ENCODE measurements at regions not wholly inside any gene's neighbourhood (a gene's known extent, or its start where the extent isn't known, plus 50 kb on each side); places are given as distances from the start of the nearest gene placed in this dataset.

DNA sequence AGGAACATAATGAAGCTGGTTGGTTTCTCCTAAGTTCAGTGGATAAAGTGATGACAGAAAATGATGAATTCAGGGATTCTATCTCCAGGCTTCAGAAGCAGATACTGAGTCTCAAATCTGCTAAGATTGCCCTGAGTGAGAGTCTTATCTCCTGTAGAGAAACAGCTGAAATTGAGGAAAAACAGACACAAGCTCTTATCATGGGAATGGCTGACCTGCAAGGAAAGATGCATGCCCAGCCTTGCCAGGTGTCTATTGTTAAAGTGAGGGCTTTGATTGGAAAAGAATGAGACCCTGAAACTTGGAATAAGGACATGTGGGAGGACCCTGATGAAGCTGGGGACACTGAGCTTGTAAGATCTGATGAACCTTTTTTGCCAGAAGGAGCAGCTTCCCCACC is 100.3 kb downstream of the DNAJB9 start:
- TF ChIP-seq PAX5 (IDR thresholded peaks at IDR 0.05; ENCODE audit: insufficient read depth, low read length, severe bottlenecking) (no peak), TAF1 (IDR thresholded peaks at IDR 0.05; ENCODE audit: low read depth, low read length) (no peak), POLR2A (IDR thresholded peaks at IDR 0.05; ENCODE audit: low read depth, low read length) (no peak), POLR2AphosphoS5 (IDR thresholded peaks at IDR 0.05; ENCODE audit: low read depth, low read length) (no peak)

All from GM12891 (cell line).